ENCODE measurements at regions not wholly inside any gene's neighbourhood (a gene's known extent, or its start where the extent isn't known, plus 50 kb on each side); places are given as distances from the start of the nearest gene placed in this dataset.

- intact Hi-C loops (cut with DNase I): no loop called here
- H3K27me3 ChIP-seq: no peaks in the 10 kb centered on the region
- TF ChIP-seq POLR2A (IDR thresholded peaks at IDR 0.05) (no peak), CTCF (IDR thresholded peaks at IDR 0.05) (no peak)
- no peak for DNase-seq
- 58 to 82% (median 66%) methylated on average over 1 to 2 of the region's 2 CpGs for WGBS, 4 donors
- H3K27ac ChIP-seq: no peak overlapping the region
- no peak overlapping the region for H3K4me3 ChIP-seq
- H3K36me3 ChIP-seq (replicated peaks in 1 of 2): no peaks in the 10 kb centered on the region
- H3K4me1 ChIP-seq (replicated peaks in 1 of 2): no peaks in the 10 kb centered on the region
- H3K9me3 ChIP-seq (replicated peaks in 1 of 3): no peaks in the 10 kb centered on the region
Measured at GRCh38 chrX:124719060-124719459, 372.7 kb downstream of the SH2D1A start.

- no peaks in the 10 kb centered on the region for H3K9me3 ChIP-seq (replicated peaks in 1 of 3)
- no peaks in the 10 kb centered on the region for H3K27me3 ChIP-seq
- TF ChIP-seq CTCF (IDR thresholded peaks at IDR 0.05) (no peak), POLR2A (IDR thresholded peaks at IDR 0.05) (no peak)
- no peak overlapping the region for H3K4me3 ChIP-seq
- H3K36me3 ChIP-seq (replicated peaks in 1 of 2): no peaks in the 10 kb centered on the region
- no peak for DNase-seq
- WGBS, 4 donors: 82 to 90% (median 84%) methylated on average over 2 of the region's 2 CpGs
- H3K4me1 ChIP-seq (replicated peaks in 1 of 2): no peaks in the 10 kb centered on the region
- H3K27ac ChIP-seq: no peak overlapping the region
- intact Hi-C loops (cut with DNase I): no loop called here
Measured at GRCh38 chrX:124720532-124720931, 374.2 kb downstream of the SH2D1A start.

- intact Hi-C loops (cut with DNase I): no loop called here
Measured at GRCh38 chrX:124725502-124725901, 379.1 kb downstream of the SH2D1A start.

GRCh38 chrX:124726292-124726691 is 379.9 kb downstream of the SH2D1A start:
- no peak for DNase-seq
- Histone ChIP-seq H3K4me1 (replicated peaks in 1 of 2) (no peaks in the 10 kb centered on the region), H3K27me3 (no peaks in the 10 kb centered on the region), H3K27ac (no peak overlapping the region), H3K9me3 (replicated peaks in 1 of 3) (no peaks in the 10 kb centered on the region), H3K4me3 (no peak overlapping the region), H3K36me3 (replicated peaks in 1 of 2) (no peaks in the 10 kb centered on the region)
- WGBS, 4 donors: 47 to 62% (median 50%) methylated on average over 2 of the region's 2 CpGs
- TF ChIP-seq POLR2A (IDR thresholded peaks at IDR 0.05) (no peak), CTCF (IDR thresholded peaks at IDR 0.05) (no peak)
- intact Hi-C loops (cut with DNase I): no loop called here

More at GRCh38 chrX:124725502-124725901, 379.1 kb downstream of the SH2D1A start:
- Histone ChIP-seq H3K27ac (no peak overlapping the region), H3K9me3 (replicated peaks in 1 of 3) (no peaks in the 10 kb centered on the region), H3K4me3 (no peak overlapping the region), H3K4me1 (replicated peaks in 1 of 2) (no peaks in the 10 kb centered on the region), H3K27me3 (no peaks in the 10 kb centered on the region), H3K36me3 (replicated peaks in 1 of 2) (no peaks in the 10 kb centered on the region)
- DNase-seq: no peak
- TF ChIP-seq CTCF (IDR thresholded peaks at IDR 0.05): no peak
- TF ChIP-seq POLR2A (IDR thresholded peaks at IDR 0.05): no peak
- WGBS, 4 donors: 45 to 77% (median 60%) methylated on average over 1 of the region's 1 CpG

Measured in adrenal gland (tissue), 9 donors.